ENCODE measurements at regions not wholly inside any gene's neighbourhood (a gene's known extent, or its start where the extent isn't known, plus 50 kb on each side); places are given as distances from the start of the nearest gene placed in this dataset.

- Histone ChIP-seq H3K9me3 (ENCODE audit: low read length) (no peaks in the 10 kb centered on the region), H3K79me2 (replicated peaks; ENCODE audit: insufficient read depth, low read length) (no peaks in the 10 kb centered on the region), H3K4me2 (ENCODE audit: low read length) (no peak overlapping the region), H3K36me3 (ENCODE audit: insufficient read depth, low read length) (no peaks in the 10 kb centered on the region), H3K9ac (ENCODE audit: low read length) (no peak overlapping the region), H2AFZ (ENCODE audit: low read depth, low read length) (no peak overlapping the region), H3K9me2 (ENCODE audit: insufficient read depth, low read length) (no peaks in the 10 kb centered on the region), H4K20me1 (ENCODE audit: insufficient read depth) (no peaks in the 10 kb centered on the region), H3K4me3 (ENCODE audit: low read length) (no peak overlapping the region), H3K27ac (ENCODE audit: low read length) (no peak overlapping the region), H3K27me3 (ENCODE audit: insufficient read depth, low read depth, low read length) (no peaks in the 10 kb centered on the region), H3F3A (ENCODE audit: insufficient read depth, low read length, poor library complexity, severe bottlenecking) (no peaks in the 10 kb centered on the region)
- TF ChIP-seq EP300 (conservative IDR thresholded peaks at IDR 0.05; ENCODE audit: poor library complexity, severe bottlenecking) = no peak
- TF ChIP-seq EZH2 (IDR thresholded peaks at IDR 0.05; ENCODE audit: borderline replicate concordance, insufficient read depth, low read length, poor library complexity, severe bottlenecking) = no peak
- TF ChIP-seq CTCF (IDR thresholded peaks at IDR 0.05; ENCODE audit: poor library complexity, severe bottlenecking) = no peak
- no peak for TF ChIP-seq SMC3 (conservative IDR thresholded peaks at IDR 0.05; ENCODE audit: poor library complexity)
- no peak for TF ChIP-seq RAD21 (conservative IDR thresholded peaks at IDR 0.05)
- TF ChIP-seq TAF1 (IDR thresholded peaks at IDR 0.05; ENCODE audit: low read depth) = no peak
- TF ChIP-seq REST (IDR thresholded peaks at IDR 0.05; ENCODE audit: borderline replicate concordance) = no peak
- TF ChIP-seq MXI1 (conservative IDR thresholded peaks at IDR 0.05; ENCODE audit: poor library complexity, severe bottlenecking) = no peak
- TF ChIP-seq POLR2AphosphoS5 (IDR thresholded peaks at IDR 0.05) = no peak
Observed at GRCh38 chr14:87628129-87628528, 364.9 kb downstream of the GALC start.

- Histone ChIP-seq H2AFZ (ENCODE audit: low read depth, low read length) (no peak overlapping the region), H3K27me3 (ENCODE audit: insufficient read depth, low read depth, low read length) (no peaks in the 10 kb centered on the region), H3K4me3 (ENCODE audit: low read length) (no peak overlapping the region), H3K4me2 (ENCODE audit: low read length) (no peak overlapping the region), H3F3A (ENCODE audit: insufficient read depth, low read length, poor library complexity, severe bottlenecking) (no peaks in the 10 kb centered on the region), H3K79me2 (replicated peaks; ENCODE audit: insufficient read depth, low read length) (no peaks in the 10 kb centered on the region), H4K20me1 (ENCODE audit: insufficient read depth) (no peaks in the 10 kb centered on the region), H3K9ac (ENCODE audit: low read length) (no peak overlapping the region), H3K36me3 (ENCODE audit: insufficient read depth, low read length) (no peaks in the 10 kb centered on the region), H3K9me3 (ENCODE audit: low read length) (no peaks in the 10 kb centered on the region), H3K9me2 (ENCODE audit: insufficient read depth, low read length) (no peaks in the 10 kb centered on the region), H3K27ac (ENCODE audit: low read length) (no peak overlapping the region)
- TF ChIP-seq REST (IDR thresholded peaks at IDR 0.05; ENCODE audit: borderline replicate concordance) = no peak
- no peak for TF ChIP-seq POLR2AphosphoS5 (IDR thresholded peaks at IDR 0.05)
- no peak for TF ChIP-seq RAD21 (conservative IDR thresholded peaks at IDR 0.05)
- TF ChIP-seq EP300 (conservative IDR thresholded peaks at IDR 0.05; ENCODE audit: poor library complexity, severe bottlenecking) = no peak
- no peak for TF ChIP-seq EZH2 (IDR thresholded peaks at IDR 0.05; ENCODE audit: borderline replicate concordance, insufficient read depth, low read length, poor library complexity, severe bottlenecking)
- TF ChIP-seq MXI1 (conservative IDR thresholded peaks at IDR 0.05; ENCODE audit: poor library complexity, severe bottlenecking) = no peak
- no peak for TF ChIP-seq SMC3 (conservative IDR thresholded peaks at IDR 0.05; ENCODE audit: poor library complexity)
- no peak for TF ChIP-seq CTCF (IDR thresholded peaks at IDR 0.05; ENCODE audit: poor library complexity, severe bottlenecking)
- TF ChIP-seq TAF1 (IDR thresholded peaks at IDR 0.05; ENCODE audit: low read depth) = no peak
Observed at GRCh38 chr14:87626266-87626665, 366.7 kb downstream of the GALC start.
